Body of pancreas (tissue), 4 donors: ENCODE measurements at regions not wholly inside any gene's neighbourhood (a gene's known extent, or its start where the extent isn't known, plus 50 kb on each side); places are given as distances from the start of the nearest gene placed in this dataset.
A peak's percentile ranks its signal among the peaks of the same experiment; 100 is the strongest.

Source experiments
- ATAC-seq: fragments of 150-250 bp; one replicate; pipeline ENCODE4 v1.9.1; 2016
- DNase-seq, 4 donors: peaks; one replicate each; pipeline ENCODE4 v3.0.0-alpha.2; 2019
- H3K27ac ChIP-seq, 4 donors: fragments of 200-600 bp; sonication (generic); 1 replicate in 3 of 4; 2 replicates in 1 of 4; pipeline versions ENCODE4 v1.5.1 to v1.6.1; 2016 to 2019; ENCODE audit warnings: mild to moderate bottlenecking in 1 of 4, mixed read lengths in 1 of 4, moderate library complexity in 1 of 4
- H3K27me3 ChIP-seq, 2 donors: fragments of 200-600 bp; sonication (generic); one replicate each; pipeline ENCODE4 v1.6.0; 2016; ENCODE audit warnings: mild to moderate bottlenecking in 1 of 2
- H3K36me3 ChIP-seq, 2 donors: fragments of 200-600 bp; sonication (generic); replicated peaks in 1 of 2; 2 replicates each; pipeline ENCODE4 v1.5.1; 2016; ENCODE audit warnings: low read depth in 2 of 2; ENCODE audit not compliant: insufficient read depth in 1 of 2
- H3K4me1 ChIP-seq: fragments of 200-600 bp; sonication (generic); one replicate; pipeline ENCODE4 v1.6.0; 2016
- H3K4me3 ChIP-seq, 2 donors: fragments of 200-600 bp; sonication (generic); 1 replicate in 1 of 2; 2 replicates in 1 of 2; pipeline ENCODE4 v1.5.1; 2016 to 2019
- H3K9me3 ChIP-seq, 3 donors: fragments of 200-600 bp; sonication (generic); 1 replicate in 2 of 3; 2 replicates in 1 of 3; pipeline ENCODE4 v1.5.1; 2016
- CTCF ChIP-seq, 7 experiments: fragments of 450-650 bp in 4 of 7; fragments of 200-600 bp in 3 of 7; sonication (generic) in 3 of 7; IDR thresholded peaks; one replicate each; pipeline ENCODE4 v1.5.1; 2016 to 2019; ENCODE audit warnings: antibody characterized with exemption in 7 of 7
- POLR2A ChIP-seq, 3 donors: fragments of 450-650 bp; IDR thresholded peaks; one replicate each; pipeline ENCODE4 v1.6.1; 2016; ENCODE audit warnings: antibody characterized with exemption in 3 of 3, mild to moderate bottlenecking in 2 of 3
- WGBS, 2 donors: methylation state at CpG; one replicate each; pipeline ENCODE4 v1.1.5; 2017; 5-methylcytosine and 5-hydroxymethylcytosine counted together
- intact Hi-C: fragments of 100-400 bp; cut with DNase I; formaldehyde crosslinking; loops from one replicate; pipeline ENCODE4 v1.15.1; 2023

DNA sequence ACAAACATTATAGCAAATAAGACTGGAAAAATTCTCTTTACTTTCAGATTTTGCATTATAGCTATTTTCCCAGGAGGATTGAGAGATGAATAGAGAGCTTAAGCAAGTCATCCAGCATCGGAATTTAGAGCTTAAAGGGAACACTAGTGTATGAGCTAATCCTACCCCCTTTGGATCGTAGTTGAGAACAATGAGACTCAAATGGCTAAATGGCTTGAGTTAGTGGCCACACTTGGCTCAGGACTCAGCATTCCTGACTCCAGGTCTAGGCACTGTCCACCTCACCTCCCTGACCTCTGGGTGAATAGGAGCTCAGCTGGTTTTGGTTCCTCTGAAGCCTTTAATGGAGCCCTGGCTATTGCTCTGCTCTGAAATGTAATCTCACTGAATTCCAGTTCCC lies 97.5 kb upstream of the CXCR4 start:
- no peak for ATAC-seq

DNA sequence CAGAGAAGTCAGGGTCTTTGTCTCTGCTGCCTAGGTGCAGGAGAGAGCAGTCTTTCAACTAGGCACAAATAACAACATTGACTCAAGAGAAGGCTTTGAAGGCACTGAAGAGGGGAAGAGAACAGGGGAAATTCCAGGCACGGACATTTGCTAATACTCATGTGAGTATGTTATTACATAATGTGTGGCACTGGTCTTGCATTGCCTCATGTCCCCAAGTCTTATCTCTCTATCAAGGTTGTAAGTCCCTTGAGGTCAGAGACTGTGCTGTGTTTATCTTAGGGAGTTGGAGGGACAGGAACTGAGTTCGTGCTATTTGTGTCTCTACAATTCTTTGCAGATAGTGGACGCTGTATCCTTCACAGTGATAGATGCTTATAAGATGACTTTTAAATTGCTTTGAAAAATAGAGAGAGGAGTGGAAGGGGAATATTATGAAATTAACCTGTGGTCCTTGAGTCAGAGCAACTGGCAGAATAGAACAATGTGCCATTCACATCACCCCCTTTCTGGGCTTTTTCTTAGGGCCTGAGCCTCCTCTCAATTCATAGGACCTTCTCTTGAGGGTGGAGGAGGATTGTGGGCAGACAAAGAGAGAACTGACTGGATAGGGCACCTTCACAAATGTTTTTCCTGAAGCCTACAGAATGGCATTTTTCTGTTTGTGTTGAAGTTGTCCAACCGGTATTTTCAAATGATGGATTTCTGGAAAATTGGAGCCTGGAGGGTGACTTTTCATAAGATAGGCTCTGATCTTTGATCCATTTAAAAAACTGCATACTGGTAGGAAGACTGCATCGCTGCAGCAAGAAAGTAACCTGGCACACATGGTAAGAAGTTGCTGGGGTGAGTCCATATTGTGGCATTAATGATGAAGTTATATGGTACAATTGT lies 96.6 kb upstream of the CXCR4 start:
- no peak overlapping the region for H3K4me3 ChIP-seq
- ATAC-seq (peak; percentile 76), DNase-seq (peak in 1 of 4 donors; percentile 46)
- 14 to 16% methylated on average over 5 of the region's 5 CpGs for WGBS, 2 donors
- no peaks in the 10 kb centered on the region for H3K9me3 ChIP-seq
- TF ChIP-seq POLR2A (IDR thresholded peaks at IDR 0.05), result no peak
- no peak for TF ChIP-seq CTCF (IDR thresholded peaks at IDR 0.05)
- no peaks in the 10 kb centered on the region for H3K27me3 ChIP-seq
- H3K27ac ChIP-seq, result peak overlapping the region in 2 of 4 donors; percentile 22 to 36
- peaks cover 17% of the 10 kb centered on the region for H3K4me1 ChIP-seq
- intact Hi-C loops, result no loop called here
- H3K36me3 ChIP-seq, result no peaks in the 10 kb centered on the region

More for the DNA sequence above, 97.5 kb upstream of the CXCR4 start:
- 73 to 75% methylated on average over 2 of the region's 2 CpGs for WGBS, 2 donors
- DNase-seq, result no peak
- Histone ChIP-seq H3K4me3 (no peak overlapping the region), H3K27me3 (no peaks in the 10 kb centered on the region), H3K27ac (no peak overlapping the region), H3K9me3 (no peaks in the 10 kb centered on the region), H3K36me3 (no peaks in the 10 kb centered on the region), H3K4me1 (peaks cover 17% of the 10 kb centered on the region)
- TF ChIP-seq POLR2A (IDR thresholded peaks at IDR 0.05) (no peak), CTCF (IDR thresholded peaks at IDR 0.05) (no peak)
- intact Hi-C loops, result no loop called here

GRCh38 chr2:136213836-136214235 lies 95.9 kb upstream of the CXCR4 start:
- no peak for DNase-seq
- 26 to 53% methylated on average over 3 of the region's 3 CpGs for WGBS, 2 donors
- Histone ChIP-seq H3K4me1 (peaks cover 17% of the 10 kb centered on the region), H3K4me3 (no peak overlapping the region), H3K9me3 (no peaks in the 10 kb centered on the region), H3K27me3 (no peaks in the 10 kb centered on the region), H3K36me3 (no peaks in the 10 kb centered on the region), H3K27ac (peak overlapping the region in 2 of 4 donors; percentile 22 to 36)
- intact Hi-C loops, result no loop called here
- TF ChIP-seq CTCF (IDR thresholded peaks at IDR 0.05) (no peak), POLR2A (IDR thresholded peaks at IDR 0.05) (no peak)
- ATAC-seq, result peak; percentile 20

DNA sequence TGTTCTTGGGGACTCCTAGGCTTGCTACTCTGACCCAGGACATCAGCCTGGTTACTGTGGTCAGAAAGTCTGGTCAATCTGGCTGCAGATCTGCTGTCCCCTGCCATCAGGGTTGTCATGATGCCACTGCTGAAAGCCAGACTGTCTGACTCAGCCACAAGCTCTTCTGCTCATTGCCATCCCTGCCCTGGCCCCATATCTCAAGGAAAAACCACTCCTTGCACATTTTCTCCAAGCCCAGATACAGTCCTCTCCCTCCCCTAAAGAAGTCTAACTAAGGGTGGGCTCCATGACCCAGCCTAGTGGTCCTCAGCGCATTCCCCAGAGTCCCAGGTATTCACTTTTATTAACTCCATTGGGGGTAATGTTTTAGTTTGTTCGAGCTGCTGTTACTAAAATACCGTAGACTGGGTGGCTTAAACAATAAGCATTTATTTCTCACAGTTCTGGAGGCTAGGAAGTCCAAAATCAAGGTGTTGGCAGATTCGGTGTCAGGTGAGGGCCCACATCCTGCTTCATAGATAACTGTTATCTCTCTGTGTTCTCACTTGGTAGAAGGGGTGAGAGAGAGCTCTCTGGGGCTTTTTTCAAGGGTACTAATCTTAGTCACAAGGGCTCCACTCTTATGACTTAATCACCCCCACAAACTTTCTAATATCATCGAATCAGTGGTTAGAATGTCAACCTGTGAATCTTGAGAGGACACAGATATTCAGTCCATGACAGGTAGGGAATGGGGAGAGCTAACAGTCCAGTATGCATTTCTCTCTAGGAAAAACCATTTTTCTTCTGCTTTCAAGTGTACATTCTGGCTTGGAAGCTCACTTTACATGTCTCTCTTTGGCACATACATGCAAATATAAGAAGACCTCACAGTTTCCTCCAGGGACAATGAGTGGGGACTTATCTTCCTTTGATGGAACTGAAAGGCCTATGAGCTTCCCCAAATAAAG lies 94.8 kb upstream of the CXCR4 start:
- TF ChIP-seq POLR2A (IDR thresholded peaks at IDR 0.05) (no peak), CTCF (IDR thresholded peaks at IDR 0.05) (no peak)
- Histone ChIP-seq H3K9me3 (no peaks in the 10 kb centered on the region), H3K27me3 (no peaks in the 10 kb centered on the region), H3K4me1 (peaks cover 17% of the 10 kb centered on the region), H3K27ac (no peak overlapping the region), H3K36me3 (no peaks in the 10 kb centered on the region), H3K4me3 (no peak overlapping the region)
- DNase-seq, result no peak
- 51 to 62% methylated on average over 5 of the region's 5 CpGs for WGBS, 2 donors
- ATAC-seq, result no peak
- intact Hi-C loops, result no loop called here
